ENCODE measurements at regions not wholly inside any gene's neighbourhood (a gene's known extent, or its start where the extent isn't known, plus 50 kb on each side); places are given as distances from the start of the nearest gene placed in this dataset.
A peak's percentile ranks its signal among the peaks of the same experiment; 100 is the strongest.
"Not testable (repeated sequence)": the region's sequence is repeated elsewhere in the genome, so short reads cannot be mapped to it uniquely, and the experiment has no call there.

DNA sequence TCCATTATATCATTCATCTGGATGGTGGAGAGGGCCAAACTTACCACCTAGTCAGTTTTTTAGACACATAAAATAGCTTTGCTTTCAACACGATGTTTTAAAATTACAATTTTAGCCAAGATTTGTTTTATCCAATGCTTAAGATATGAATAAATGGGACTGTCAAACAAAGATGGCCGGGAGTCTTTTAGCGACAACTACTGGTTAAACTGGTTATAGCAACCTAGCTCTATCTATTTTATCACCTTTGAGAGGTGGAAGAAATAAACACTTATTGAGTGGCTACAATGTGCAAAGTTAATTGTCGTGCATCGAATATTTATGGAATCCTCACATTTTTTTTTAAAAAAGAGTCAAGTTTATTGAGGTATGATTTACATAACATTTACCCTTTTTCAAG lies 279.8 kb downstream of the MIAT start:
- DNase-seq = no peak

DNA sequence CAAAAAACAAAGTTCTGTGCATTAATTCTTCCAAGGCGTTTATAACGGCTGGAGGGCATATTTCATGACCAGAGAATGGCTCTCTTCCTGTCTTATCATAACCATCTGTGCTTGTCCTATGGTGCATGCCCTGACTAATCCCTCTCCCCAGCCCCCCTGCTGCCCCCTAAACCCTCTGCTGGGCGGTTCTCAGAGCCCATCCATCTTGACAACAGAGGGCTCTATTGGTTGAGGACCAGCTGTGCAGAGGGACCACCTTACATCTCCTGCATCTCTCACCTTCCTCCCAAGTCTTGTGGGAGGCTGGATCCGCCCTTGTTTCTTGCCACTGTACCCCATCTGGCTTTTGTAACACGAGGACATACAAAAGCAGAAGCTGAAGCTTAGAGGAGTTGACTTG lies 282.1 kb downstream of the MIAT start:
- no peak for DNase-seq

DNA sequence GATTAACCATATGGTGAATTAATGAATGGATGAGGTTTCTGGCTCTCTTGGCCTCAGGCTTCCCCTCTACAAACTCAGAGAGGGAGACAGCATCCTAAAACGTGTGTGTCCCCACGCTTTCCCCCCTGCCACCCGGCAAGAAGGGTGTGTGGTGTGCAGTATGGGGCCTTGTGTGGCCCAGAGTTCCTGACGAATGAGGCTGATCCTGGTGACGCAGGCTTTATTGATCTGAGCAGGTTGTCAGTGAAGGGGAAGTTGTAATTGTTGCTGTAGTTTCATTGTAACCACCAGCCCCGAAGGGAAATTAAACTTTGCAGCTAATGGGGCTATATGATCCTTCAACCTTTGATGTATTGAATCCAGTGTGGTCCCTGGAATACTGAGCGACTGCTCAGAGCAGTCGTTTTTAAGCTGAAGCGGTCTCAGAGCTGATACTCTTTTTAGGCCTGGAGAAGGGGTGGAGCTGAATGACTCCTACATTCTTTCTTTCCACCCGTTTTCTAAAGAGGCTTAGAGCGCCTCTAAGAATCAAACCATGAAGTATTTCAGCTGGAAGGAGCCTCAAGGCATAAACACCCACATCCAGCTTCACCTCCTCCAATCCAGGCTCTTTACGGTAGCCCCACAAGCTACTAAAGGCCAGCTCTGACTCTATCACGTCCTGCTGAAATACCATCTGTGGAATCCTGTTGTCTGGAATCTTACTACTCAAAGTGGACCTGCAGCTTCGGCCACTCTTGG lies 284.7 kb downstream of the MIAT start:
- no peak for DNase-seq

DNA sequence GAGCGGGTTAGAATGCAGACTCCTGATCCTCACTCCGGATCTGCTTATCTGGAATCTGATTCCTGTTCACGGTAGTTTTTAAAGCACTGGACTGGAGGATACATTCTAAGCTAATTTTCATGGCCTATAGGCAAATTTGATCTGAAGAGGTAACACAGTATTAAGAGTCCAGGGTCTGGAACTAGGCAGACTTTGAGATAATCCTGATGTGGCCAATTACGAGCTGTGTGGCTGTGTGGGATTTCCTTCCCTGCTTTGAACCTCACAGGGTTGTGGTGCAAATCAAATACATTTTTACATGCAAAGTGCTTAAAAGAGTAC lies 285.2 kb downstream of the MIAT start:
- DNase-seq = no peak

DNA sequence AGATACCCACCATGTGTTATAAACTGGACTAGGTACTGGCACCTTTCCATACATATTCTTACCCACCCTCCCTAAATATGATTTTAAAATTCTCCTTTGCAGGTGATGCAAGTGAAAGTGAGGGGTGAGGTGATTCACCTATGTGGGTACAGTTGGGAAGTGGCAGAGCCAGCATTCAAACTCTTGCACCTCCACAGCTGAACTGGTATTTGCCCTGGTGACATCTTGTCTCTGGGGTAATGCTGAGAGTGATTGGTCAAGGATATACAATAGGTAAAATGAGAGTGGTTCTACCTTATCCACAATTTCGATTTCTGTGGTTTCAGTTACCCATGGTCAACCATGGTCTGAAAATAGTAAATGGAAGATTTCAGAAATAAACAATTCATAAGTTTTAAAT lies 288.2 kb downstream of the MIAT start:
- no peak for DNase-seq

DNA sequence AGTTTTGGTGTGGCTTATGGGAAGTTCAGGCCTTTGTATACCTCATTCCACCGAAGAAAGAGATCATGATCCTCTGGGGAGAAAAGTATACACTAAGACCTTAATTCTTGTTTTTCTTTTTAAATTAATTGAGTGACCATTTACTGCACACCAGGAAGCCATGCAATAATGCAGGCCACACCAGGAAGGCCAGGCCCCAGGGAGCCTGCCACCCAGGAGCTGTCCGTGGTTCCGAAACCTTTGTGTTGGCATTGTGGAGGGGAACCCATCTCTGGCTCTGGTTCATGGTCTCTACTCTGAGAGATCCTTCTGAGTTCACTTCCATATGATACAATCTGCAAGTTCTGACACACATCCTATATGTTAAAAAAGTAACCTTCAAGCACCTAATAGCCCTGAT lies 291.8 kb downstream of the MIAT start:
- DNase-seq = no peak

DNA sequence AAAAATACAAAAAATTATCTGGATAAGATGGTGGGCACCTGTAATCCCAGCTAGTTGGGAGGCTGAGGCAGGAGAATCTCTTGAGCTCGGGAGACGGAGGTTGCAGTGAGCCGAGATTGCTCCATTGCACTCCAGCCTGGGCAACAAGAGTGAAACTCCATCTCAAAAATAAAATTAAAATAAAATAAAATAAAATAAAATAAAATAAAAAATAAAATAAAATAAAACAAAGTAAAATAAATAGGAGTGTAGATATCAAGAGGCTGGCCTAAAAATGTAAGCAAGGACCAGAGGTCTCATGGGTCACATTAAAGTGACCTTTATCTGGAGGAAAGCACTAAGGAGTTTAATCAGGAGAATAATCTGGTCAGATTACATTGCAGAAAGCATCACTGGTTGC lies 293.8 kb downstream of the MIAT start:
- not testable (repeated sequence) for DNase-seq

DNA sequence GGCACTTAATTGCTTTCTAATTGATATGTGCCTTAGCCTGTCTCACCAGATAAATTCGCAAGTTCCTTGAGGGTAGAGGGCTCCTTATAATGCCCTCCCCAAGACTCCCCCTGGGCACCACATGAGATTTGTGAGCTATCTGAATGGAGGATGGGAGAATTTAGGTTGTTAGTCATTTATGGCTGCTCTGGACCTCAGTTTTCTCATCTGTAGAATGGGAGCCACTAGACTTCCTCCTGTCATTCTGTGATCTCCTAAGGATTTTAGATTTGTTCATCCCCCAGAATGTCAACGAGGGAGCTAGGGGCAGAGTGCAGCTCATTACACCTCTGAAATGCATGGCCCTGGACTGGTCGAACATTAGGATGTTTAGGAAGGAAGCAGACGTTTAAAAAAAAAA lies 294.6 kb downstream of the MIAT start:
- no peak for DNase-seq

DNA sequence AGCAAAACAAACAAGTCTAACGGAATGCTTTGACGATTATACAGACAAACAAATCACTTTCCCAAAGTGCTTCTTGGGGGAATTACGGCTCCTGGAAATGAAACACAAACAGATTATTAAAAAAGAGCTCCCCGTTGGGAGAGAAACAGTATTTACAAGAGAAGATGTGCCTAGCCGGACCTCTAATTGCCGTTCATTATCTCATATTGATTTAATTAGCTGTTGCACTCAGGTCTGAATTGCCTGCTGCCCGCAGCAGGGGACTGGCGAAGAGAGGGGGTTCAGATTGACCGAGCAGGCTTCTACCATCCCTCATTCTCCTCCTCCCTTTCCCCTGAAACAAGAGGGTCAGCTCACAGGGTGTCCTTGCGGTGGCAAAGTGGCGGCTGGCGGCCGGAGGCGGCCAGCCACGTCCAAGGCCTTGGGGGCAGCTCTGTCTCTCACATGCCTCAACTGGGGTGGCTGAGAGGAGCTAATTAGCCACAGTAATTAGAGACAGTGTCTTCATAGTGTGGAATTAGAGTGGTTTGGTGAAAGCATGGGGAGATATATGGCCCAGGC lies 295.1 kb downstream of the MIAT start:
- peak; percentile 77 for DNase-seq

DNA sequence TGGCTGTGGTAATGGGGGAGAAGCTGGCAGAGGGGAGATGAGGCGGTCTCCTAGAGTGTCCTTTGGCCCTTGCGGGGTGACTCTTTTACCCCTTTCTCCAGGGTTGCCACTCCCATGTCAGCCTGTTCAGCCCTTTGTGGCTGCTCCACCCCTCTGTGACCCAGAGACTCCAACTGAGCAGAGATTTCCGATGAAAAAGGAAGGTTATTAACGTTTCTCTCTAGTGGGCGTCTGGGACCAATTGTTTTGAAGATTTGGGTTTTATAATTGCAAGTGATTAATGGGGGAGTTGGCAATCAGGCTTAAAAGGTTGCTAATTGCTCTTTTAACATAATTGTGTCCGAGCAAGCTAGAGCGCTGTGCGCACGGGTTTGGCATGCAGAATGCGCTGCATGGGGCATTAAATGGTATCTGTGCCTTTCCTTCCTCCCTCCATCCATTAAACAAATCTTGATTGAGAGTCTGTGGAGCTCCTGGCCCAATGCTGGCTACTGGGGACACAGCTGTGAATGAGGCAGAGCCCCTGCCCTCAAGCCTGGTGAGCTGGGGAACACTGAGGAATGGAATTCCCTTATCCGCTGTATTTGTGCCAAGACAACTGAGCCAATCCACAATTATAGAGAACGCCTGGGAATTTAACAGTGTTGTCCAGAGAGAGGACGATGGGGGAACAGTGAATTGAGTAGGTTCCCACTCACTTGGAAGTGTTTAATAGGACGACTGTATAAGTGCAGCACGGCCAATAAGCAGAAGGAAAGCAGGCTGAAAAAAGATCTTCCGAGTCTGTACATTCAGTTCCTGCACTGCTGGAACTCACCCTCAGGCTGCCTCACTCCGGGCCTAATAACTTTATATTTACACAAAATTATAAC lies 295.9 kb downstream of the MIAT start:
- DNase-seq = peak; percentile 37

DNA sequence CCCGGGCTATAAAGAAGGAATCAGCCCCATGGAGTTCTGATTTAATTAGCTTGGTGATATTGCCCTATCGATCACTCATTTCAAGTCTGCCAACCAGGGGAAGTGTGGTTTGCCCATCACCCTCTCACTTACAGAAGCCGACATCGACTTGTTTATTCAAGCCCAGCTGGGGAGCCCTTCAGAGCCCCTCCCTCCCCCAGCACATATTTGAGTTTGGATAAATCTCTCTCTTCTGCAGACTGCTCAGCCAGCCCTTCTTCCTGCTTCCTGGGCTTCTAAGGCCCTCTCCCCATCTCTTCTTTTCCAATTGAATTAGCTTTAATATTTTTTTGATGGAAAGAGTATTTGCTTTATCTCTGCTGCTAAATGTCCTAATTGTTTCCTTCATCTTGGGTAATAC lies 299.0 kb downstream of the MIAT start:
- DNase-seq = no peak

DNA sequence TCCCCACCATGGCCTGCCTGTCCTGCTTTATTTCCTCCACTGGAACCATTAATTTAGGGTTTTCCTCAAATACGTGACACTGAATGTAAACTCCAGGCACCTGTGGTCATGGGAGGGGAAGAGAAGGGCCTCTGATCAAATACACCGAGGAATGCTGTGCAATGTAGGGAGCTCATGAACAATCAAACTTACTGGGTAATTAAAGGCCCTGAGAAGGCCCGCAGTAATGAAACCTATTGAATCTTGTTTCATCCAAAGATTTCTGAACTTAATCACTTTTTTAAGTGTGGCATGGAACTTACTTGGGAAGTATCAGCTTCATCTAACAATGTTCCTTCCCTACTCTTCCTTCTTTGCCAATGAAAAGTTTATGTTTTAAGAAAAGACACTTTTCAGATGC lies 299.8 kb downstream of the MIAT start:
- no peak for DNase-seq

DNA sequence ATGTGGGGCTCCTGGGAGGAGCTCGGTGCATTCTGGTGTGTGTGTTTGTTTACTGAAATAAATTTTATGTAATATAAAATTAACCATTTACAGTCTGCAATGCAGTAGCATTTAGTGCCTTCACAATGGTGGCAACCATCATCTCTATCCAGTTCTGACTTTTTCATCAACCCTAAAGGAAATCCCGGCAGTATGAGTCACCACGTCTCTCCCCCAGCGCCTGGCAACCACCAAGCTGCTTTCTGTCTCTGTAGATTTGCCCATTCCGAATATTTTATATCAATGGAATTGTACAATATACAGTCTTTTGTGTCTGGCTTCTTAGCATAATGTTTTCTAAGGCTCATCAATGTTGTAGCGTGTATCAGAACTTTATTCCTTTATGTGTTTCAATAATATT lies 300.5 kb downstream of the MIAT start:
- no peak for DNase-seq

DNA sequence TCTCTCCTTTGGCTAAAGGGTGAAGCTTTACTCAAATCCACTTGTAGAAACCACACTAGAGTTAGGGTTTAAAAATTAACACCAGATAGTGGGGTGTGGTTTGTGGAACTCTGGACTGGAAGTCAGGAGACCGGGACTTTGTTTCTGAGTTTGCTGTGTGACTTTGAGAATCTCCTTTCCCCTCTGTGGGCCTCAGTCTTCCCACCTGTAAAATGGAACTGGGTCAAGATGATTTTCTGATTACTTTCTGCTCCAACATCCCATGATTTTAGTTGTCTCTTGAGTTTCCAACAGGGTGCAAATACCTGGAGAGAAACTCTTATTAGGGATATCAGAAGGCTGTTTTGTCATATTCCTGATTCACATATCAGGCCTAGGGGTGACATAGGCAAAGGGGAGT lies 301.0 kb downstream of the MIAT start:
- DNase-seq = no peak

DNA sequence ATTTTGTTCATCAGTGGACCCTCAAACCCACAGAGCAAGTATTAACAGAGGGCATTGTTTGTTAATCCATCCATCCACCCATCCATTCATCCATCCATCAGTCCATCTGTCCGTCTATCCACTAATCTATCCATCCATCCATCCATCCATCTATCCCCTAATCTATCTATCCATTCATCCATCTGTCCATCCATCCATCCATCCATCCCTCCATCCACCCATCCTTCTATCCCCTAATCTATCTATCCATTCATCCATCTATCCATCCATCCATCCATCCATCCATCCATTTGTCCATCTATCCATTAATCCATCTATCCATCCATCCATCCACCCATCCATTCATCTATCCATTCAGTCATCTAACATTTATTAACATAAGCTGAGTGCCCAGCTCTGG lies 307.3 kb downstream of the MIAT start:
- DNase-seq = no peak

DNA sequence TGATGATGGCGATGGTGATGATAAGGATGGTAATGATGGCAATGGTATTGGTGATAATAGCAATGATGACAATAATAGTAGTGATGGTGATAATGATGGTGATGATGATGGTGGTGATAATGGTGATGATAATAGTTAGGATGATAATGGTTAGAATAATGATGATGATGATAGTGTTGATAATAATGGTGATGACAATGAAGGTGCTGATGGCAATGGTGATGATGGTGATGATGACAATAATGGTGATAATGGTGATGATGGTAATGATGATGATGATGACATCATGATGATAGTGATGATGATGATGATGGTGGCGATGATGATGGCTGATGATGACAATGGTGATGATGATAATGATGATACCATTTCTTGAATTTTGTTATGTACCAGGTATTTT lies 309.9 kb downstream of the MIAT start:
- DNase-seq = no peak

DNA sequence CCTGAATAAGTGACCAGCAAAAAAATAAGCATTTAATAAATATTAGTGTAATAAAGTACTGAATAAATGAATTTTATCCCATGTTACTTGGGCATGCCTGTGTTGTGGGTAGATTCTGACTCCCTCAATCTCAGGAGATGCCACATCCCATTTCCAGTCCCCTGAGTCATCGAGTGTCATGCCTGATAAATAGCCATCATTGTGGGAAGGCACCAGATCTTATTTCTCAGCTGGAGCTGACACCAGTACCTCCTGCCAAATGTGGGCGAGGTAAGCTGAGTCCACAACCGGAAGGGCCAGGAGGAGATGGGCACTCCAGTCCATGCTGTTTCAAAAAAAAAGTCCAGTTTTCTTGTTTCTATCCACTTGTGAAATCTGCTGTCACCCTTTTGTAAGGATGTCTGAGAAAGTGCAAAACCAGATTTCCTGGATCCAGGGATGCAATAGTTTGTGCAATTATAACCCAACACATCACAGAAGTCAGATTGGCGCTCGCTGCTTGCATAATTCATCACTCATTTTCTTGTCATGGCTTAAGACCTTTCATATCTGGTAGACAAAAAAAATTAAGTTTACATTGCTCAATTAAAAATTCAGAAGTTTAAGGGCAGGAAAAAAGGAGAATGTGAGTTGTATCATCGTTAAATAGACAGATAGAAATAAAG lies 311.6 kb downstream of the MIAT start:
- DNase-seq = no peak

DNA sequence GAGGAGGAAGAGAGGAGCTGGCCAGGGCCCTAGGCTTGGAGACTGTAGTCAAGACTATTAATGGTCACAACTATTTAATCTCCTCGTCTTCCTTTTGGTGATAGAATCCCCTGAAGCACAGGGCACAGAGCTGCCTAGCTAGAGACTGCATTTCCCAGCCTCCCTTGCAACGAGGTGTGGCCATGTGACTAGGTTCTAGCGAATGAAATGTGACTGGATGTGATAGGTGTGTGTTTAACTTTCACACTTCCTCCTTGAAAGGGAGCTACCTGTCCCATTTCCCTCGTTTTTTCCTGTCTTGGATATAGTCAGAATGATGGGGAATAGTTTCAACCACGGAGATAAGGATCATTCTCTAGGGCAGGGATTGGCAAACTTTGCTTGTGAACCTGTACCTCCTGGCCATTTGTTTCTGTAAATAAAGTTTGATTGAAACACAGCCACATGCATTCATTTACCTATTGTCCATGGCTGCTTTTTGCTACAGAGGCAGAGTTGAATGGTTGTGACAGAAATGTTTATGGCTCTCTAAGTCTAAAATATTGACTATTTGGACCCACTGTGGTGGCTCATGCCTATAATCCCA lies 313.5 kb downstream of the MIAT start:
- DNase-seq = no peak

DNA sequence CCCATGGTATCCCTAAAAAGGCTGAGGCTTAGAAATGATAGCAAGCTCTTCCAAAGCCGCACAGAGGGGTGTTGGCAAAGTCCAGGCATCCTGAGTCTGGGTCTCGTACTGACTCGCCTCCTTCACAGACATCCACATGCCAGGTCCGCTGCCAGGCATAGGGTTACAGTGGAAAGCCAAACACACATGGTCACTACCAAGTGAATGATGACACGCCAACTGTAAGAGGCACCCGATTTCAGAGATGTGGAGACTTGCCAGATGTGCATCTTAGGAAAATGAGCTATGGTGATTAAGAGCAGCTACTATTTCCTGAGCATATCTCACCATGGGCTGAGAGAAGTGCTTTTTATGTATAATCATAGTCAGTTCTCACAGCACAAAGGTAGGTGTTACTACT lies 314.9 kb downstream of the MIAT start:
- DNase-seq = no peak

DNA sequence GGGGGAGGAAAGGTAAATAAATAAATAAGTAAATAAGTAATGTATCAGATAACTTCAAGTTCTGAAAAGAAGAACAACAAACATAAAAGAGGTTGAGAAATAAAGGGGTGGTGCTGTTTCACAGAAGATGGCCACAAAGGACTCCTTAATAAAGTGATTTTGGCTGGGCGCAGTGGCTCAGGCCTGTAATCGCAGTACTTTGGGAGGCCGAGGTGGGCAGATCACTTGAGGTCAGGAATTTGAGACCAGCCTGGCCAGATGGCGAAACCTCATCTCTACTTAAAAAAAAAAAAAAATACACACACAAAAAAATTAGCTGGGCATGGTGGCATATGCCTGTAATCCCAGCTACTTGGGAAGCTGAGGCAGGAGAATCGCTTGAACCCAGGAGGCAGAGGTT lies 315.5 kb downstream of the MIAT start:
- not testable (repeated sequence) for DNase-seq

DNA sequence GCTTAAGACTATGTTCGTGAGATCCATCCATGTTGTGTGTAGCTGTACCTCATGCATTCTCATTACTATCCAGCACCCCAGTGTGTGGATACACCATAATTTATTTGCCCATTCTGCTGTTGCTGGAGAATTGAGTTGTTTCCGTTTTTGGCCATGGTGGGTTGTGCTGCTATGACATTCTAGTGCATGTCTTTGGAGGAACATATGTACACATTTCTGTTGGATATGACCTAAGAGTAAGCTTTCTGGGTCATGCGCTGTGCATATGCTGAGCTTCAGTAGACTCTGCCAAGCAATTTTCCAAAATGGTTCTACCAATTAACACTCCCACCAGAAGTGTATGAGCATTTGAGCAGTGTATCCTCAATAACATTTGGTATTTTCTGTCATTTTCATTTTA lies 316.6 kb downstream of the MIAT start:
- DNase-seq = no peak

DNA sequence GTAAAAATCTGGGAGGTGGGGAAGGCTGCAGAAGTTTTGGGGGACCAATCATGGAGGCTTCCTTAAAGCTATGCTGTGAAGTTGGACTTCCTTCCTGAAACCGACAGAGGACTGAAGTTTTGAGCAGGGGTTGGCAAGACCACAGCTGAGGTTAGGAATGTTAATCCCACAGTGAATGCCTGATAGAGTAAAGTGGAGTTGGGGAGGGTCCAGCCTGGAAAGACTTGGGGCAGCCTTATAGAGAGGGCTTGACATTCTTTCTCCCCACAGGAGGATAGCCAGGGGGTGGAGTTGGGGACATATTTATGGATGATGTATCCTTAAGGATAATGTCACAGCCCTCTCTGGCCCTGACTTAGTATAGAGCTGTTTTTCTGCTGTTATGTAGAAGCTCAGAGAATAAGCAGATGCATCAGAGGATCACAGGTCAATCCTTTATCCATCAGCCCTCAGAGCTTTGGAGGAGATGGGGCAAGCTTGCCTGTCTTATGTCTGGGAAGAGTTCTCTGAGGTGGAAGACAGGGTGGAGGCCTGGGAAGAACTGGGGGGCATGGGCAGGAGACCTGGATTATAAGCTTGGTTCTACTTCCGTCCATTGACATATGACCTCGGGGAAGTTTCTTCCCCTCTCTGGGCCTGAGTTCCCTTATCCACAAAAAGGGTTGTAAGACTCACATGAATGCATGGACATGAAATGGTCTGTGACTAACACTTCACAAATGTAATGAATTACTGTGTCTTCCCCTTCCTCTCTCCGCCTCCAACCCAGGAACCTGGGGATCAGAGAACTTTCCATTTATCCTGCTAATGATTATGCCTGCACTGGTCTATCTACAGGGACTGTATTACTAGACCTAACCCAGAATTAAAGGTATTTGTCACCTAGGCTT lies 317.8 kb downstream of the MIAT start:
- DNase-seq = no peak

Measured in NCI-H748 treated with DMSO at 0.1 percent for 48 hours (cell line).